ENCODE measurements at regions not wholly inside any gene's neighbourhood (a gene's known extent, or its start where the extent isn't known, plus 50 kb on each side); places are given as distances from the start of the nearest gene placed in this dataset.

DNA sequence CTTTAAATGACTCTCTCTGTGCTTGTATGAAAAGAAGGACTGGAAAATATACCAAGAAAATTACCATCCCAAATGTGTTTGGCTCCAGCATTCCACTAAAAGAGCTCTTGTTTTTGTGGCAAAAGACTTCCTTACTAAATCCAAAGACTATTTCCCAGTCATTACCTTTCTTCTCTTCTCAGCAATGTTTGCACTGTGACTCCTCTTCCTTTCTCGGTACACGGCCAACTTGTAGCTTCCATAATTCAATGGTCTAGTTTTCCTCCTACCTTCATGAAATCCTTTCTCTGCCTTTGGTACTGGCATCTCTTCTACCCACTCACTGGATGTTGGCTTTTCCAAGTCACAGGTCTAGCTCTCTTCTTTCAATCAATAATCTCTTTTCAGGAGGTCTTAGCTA, 568.5 kb upstream of the JAG1 start:
- no peaks in the 10 kb centered on the region for H3K4me1 ChIP-seq
- no peaks in the 10 kb centered on the region for H3K27me3 ChIP-seq
- no peaks in the 10 kb centered on the region for H3K9me3 ChIP-seq
- no peak overlapping the region for H3K27ac ChIP-seq
- H3K36me3 ChIP-seq = no peaks in the 10 kb centered on the region
- TF ChIP-seq, protein P1, sequence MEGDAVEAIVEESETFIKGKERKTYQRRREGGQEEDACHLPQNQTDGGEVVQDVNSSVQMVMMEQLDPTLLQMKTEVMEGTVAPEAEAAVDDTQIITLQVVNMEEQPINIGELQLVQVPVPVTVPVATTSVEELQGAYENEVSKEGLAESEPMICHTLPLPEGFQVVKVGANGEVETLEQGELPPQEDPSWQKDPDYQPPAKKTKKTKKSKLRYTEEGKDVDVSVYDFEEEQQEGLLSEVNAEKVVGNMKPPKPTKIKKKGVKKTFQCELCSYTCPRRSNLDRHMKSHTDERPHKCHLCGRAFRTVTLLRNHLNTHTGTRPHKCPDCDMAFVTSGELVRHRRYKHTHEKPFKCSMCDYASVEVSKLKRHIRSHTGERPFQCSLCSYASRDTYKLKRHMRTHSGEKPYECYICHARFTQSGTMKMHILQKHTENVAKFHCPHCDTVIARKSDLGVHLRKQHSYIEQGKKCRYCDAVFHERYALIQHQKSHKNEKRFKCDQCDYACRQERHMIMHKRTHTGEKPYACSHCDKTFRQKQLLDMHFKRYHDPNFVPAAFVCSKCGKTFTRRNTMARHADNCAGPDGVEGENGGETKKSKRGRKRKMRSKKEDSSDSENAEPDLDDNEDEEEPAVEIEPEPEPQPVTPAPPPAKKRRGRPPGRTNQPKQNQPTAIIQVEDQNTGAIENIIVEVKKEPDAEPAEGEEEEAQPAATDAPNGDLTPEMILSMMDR (IDR thresholded peaks at IDR 0.05) = no peak
- H3K4me3 ChIP-seq = no peak overlapping the region
- DNase-seq (ENCODE audit: low spot score) = no peak

DNA sequence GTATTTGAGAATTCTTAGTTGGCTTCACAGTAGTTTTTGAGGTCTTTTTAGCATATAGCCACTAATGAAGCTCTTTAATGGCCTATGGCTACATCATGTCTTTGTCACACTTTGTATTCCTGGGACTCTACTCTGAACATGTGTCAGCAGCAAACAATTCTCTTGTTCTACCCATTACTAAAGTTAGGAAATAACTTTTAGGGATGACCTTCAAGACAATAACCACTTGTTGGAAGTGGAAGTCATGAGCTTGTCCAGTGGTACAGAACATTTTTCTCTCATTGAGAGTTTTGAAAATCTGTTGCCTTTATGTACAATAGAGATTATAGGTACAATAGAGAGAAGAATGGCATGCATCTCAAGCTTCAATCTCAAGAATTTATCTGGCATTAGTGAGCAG, 571.6 kb upstream of the JAG1 start:
- no peaks in the 10 kb centered on the region for H3K27me3 ChIP-seq
- DNase-seq (ENCODE audit: low spot score) = no peak
- peaks cover 0 to 7% of the 10 kb centered on the region in 2 donors for H3K4me1 ChIP-seq
- TF ChIP-seq, protein P1 (IDR thresholded peaks at IDR 0.05) = no peak
- H3K36me3 ChIP-seq = no peaks in the 10 kb centered on the region
- H3K4me3 ChIP-seq = no peak overlapping the region
- no peak overlapping the region for H3K27ac ChIP-seq
- H3K9me3 ChIP-seq = no peaks in the 10 kb centered on the region

DNA sequence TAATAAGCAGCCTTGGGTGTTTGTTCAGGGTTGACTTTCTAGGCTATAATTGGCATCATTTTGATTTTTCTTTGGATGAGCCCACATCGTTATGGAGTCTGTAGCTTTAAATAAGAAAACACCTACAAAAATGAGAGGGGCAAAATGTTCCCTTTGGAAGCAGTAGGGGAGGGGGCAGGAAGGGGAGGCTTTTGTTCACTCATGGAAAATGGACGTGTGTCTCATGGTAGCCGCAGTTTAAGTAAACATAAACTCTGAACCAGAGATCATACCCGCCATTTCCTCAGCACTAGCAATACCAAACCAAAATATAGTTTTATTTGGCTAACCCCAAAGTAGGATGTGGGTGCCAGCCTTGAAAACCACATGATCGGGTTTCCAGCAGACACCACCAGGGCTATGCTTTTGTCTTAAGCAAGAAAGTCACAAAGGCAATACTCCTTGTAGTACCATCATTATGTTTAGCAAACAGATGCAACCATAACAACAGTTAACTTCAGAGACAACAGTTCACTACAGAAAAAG, 572.5 kb upstream of the JAG1 start:
- Histone ChIP-seq H3K9me3 (no peaks in the 10 kb centered on the region), H3K4me1 (peaks cover 0 to 7% of the 10 kb centered on the region in 2 donors), H3K27ac (no peak overlapping the region), H3K4me3 (no peak overlapping the region), H3K27me3 (no peaks in the 10 kb centered on the region), H3K36me3 (no peaks in the 10 kb centered on the region)
- TF ChIP-seq, protein P1 (IDR thresholded peaks at IDR 0.05) = no peak
- DNase-seq (ENCODE audit: low spot score) = no peak

DNA sequence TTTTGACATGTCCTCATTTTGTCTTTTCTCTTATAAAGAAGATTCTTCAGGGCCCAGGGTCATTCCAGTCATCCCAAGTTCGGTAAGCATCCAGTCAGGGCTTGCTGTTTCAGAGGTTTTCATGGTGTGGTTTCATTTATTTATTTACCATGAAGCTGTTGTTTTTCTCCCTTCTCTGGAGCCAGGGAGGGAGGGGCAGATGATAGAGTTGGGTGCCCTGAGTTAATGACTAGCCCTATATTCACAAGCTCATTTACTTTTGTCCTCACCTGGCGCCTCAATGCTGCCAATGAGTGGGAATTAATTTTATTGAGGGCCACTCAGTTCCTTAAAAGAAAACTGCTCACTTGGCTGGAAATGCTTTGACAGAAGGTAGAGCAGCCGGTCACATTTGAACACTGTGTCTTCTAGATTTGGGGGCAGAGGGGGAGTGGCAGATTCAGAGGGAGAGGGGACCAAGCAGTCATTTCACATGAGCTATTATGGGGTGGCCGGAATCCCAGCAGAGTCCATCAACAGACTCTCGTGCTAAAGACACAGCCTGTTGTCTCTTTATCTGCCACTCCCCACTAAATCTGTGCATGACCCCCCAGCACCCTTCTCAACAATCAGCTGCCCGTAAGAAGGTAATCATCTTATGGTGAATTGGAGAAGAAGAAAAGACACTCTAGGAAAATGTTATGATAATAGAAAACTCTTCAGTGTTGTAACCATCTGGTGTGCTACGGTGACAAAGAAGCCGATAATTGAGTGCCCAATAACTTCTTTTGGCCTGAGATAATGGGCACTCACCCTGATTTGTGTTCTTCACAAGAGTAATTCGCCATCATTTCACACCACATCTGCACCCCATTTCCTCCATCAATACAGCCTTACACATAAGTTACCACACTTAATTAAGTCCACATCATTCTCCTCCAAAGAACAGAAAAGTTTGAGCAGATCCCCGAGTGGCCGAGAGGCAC, 573.5 kb upstream of the JAG1 start:
- H3K4me3 ChIP-seq = no peak overlapping the region
- TF ChIP-seq, protein P1 (IDR thresholded peaks at IDR 0.05) = no peak
- H3K9me3 ChIP-seq = no peaks in the 10 kb centered on the region
- H3K27me3 ChIP-seq = no peaks in the 10 kb centered on the region
- peaks cover 0 to 7% of the 10 kb centered on the region in 2 donors for H3K4me1 ChIP-seq
- H3K36me3 ChIP-seq = no peaks in the 10 kb centered on the region
- H3K27ac ChIP-seq = no peak overlapping the region
- no peak for DNase-seq (ENCODE audit: low spot score)

DNA sequence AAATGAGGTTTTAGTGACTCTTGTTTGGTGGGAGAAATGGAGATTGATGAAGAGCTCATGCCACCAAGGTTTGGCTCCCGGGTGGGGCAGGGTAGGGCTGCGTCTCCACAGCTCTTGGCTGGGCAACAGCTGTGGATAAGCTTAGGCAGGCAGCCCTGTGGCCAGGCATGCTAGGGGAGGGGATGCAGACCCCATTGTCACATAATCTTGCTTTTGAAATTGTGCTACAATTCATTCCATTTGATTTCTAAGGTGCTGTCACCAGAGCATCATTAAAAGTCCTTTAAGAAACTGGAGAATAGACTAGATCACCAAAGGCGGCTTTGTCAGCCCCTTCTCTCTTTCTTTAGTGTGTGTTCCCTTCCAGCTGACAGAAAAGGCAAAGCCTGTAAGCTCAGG, 574.2 kb upstream of the JAG1 start:
- DNase-seq (ENCODE audit: low spot score) = no peak

More for the DNA sequence above, 574.2 kb upstream of the JAG1 start:
- TF ChIP-seq, protein P1 (IDR thresholded peaks at IDR 0.05) = no peak
- Histone ChIP-seq H3K4me1 (peaks cover 0 to 7% of the 10 kb centered on the region in 2 donors), H3K27me3 (no peaks in the 10 kb centered on the region), H3K9me3 (no peaks in the 10 kb centered on the region), H3K36me3 (no peaks in the 10 kb centered on the region), H3K4me3 (no peak overlapping the region), H3K27ac (no peak overlapping the region)

All from right atrium auricular region (tissue), 2 donors.